IMR-90 (cell line): ENCODE measurements at regions not wholly inside any gene's neighbourhood (a gene's known extent, or its start where the extent isn't known, plus 50 kb on each side); places are given as distances from the start of the nearest gene placed in this dataset.

ENCODE experiments used
- ATAC-seq: fragments of 200-7000 bp; cut with Tn5 transposase; 2 replicates; pipeline ENCODE4 v1.9.1; 2020; ENCODE audit warnings: low read depth, mild to moderate bottlenecking, moderate library complexity
- BruUV-seq: library from RNA; stranded (reverse); fragments of 400-500 nt; replicated peaks from 2 replicates; lab custom pipeline; 2021; lab: Mats Ljungman, UMichigan
- CTCF ChIA-PET: fragments of 300-600 bp; formaldehyde crosslinking; extraction: SDS; loops from one replicate; lab custom pipeline; 2021; ENCODE audit warnings: antibody characterized with exemption; lab: Yijun Ruan, JAX
- POLR2A ChIA-PET: fragments of 300-600 bp; sonication (Branson Sonifier 250); formaldehyde crosslinking; loops from one replicate; lab custom pipeline; 2022; ENCODE audit warnings: antibody characterized with exemption; ENCODE audit not compliant: unreplicated experiment; lab: Charles Lee
- DNase-seq: peaks from one replicate; pipeline ENCODE4 v3.0.0; 2013
- H2AFZ ChIP-seq: replicated peaks from 2 replicates; pipeline ENCODE3; 2013; ENCODE audit warnings: low read length, mild to moderate bottlenecking; ENCODE audit not compliant: poor library complexity
- H2AK5ac ChIP-seq: 2 replicates; pipeline ENCODE4 v1.6.1; 2013; ENCODE audit warnings: low read depth, low read length, inconsistent platforms
- H2AK9ac ChIP-seq: replicated peaks from 2 replicates; pipeline ENCODE3; 2013; ENCODE audit warnings: mild to moderate bottlenecking, low read depth, low read length, moderate library complexity; ENCODE audit not compliant: poor library complexity
- H2BK120ac ChIP-seq: 2 replicates; pipeline ENCODE4 v1.6.1; 2013; ENCODE audit warnings: low read depth, low read length, inconsistent platforms
- H2BK15ac ChIP-seq: 3 replicates; pipeline ENCODE4 v1.6.1; 2013; ENCODE audit warnings: low read depth, low read length, inconsistent platforms
- H2BK20ac ChIP-seq: 2 replicates; pipeline ENCODE4 v1.6.1; 2013; ENCODE audit warnings: low read depth, mild to moderate bottlenecking, inconsistent platforms, low read length, moderate library complexity
- H2BK5ac ChIP-seq: 2 replicates; pipeline ENCODE4 v1.6.1; 2013; ENCODE audit warnings: mild to moderate bottlenecking, low read depth, low read length, inconsistent platforms; ENCODE audit not compliant: poor library complexity, severe bottlenecking
- H3K14ac ChIP-seq: replicated peaks from 2 replicates; pipeline ENCODE4 v1.6.1; 2013; ENCODE audit warnings: low read depth, low read length, inconsistent platforms
- H3K18ac ChIP-seq: 2 replicates; pipeline ENCODE4 v1.6.1; 2013; ENCODE audit warnings: low read depth, low read length, control low read depth
- H3K23ac ChIP-seq: 2 replicates; pipeline ENCODE4 v1.6.1; 2013; ENCODE audit warnings: low read depth, low read length, inconsistent platforms
- H3K27ac ChIP-seq: 2 replicates; pipeline ENCODE4 v1.5.1; 2013; ENCODE audit warnings: mild to moderate bottlenecking, control low read depth, low read length; ENCODE audit not compliant: insufficient read depth
- H3K27me3 ChIP-seq: 2 replicates; pipeline ENCODE4 v1.6.1; 2013; ENCODE audit warnings: low read length; ENCODE audit not compliant: control insufficient read depth, insufficient read depth
- H3K36me3 ChIP-seq: 2 replicates; pipeline ENCODE4 v1.6.1; 2013; ENCODE audit warnings: low read length, mixed read lengths; ENCODE audit not compliant: control insufficient read depth, insufficient read depth
- H3K4ac ChIP-seq: 2 replicates; pipeline ENCODE4 v1.6.1; 2013; ENCODE audit warnings: low read depth, low read length, inconsistent platforms
- H3K4me1 ChIP-seq: 2 replicates; pipeline ENCODE4 v1.6.1; 2013; ENCODE audit warnings: low read length, mixed read lengths; ENCODE audit not compliant: control insufficient read depth, insufficient read depth
- H3K4me2 ChIP-seq: 2 replicates; pipeline ENCODE4 v1.6.1; 2013; ENCODE audit warnings: low read depth, mild to moderate bottlenecking, control low read depth, low read length, moderate library complexity
- H3K4me3 ChIP-seq: 2 replicates; pipeline ENCODE4 v1.5.1; 2013; ENCODE audit warnings: low read depth, mild to moderate bottlenecking, control low read depth, low read length, moderate library complexity; ENCODE audit not compliant: insufficient read depth
- H3K56ac ChIP-seq: 2 replicates; pipeline ENCODE4 v1.6.1; 2013; ENCODE audit warnings: low read length, inconsistent platforms; ENCODE audit not compliant: insufficient read depth; ENCODE audit errors: extremely low read depth
- H3K79me1 ChIP-seq, 2 experiments: 2 replicates each; pipeline ENCODE4 v1.6.1; 2013; ENCODE audit warnings: low read length in 2 of 2, inconsistent platforms in 1 of 2, low read depth in 1 of 2
- H3K9ac ChIP-seq: 2 replicates; pipeline ENCODE4 v1.6.1; 2013; ENCODE audit warnings: low read depth, low read length, control low read depth
- H3K9me1 ChIP-seq: 2 replicates; pipeline ENCODE4 v1.6.1; 2013; ENCODE audit warnings: low read length, inconsistent platforms; ENCODE audit not compliant: insufficient read depth
- H3K9me3 ChIP-seq: 2 replicates; pipeline ENCODE4 v1.6.1; 2013; ENCODE audit warnings: low read length; ENCODE audit not compliant: control insufficient read depth, insufficient read depth
- H4K20me1 ChIP-seq: 2 replicates; pipeline ENCODE4 v1.6.1; 2013; ENCODE audit warnings: low read length, inconsistent platforms; ENCODE audit not compliant: insufficient read depth
- H4K5ac ChIP-seq: 2 replicates; pipeline ENCODE4 v1.6.1; 2013; ENCODE audit warnings: mild to moderate bottlenecking, low read depth, low read length, control low read depth
- H4K8ac ChIP-seq, 2 experiments: 2 replicates each; pipeline ENCODE4 v1.6.1; 2013; ENCODE audit warnings: low read depth in 2 of 2, low read length in 2 of 2, control low read depth in 1 of 2, inconsistent platforms in 1 of 2
- H4K91ac ChIP-seq: 2 replicates; pipeline ENCODE4 v1.6.1; 2013; ENCODE audit warnings: low read depth, low read length, inconsistent platforms; ENCODE audit not compliant: insufficient read depth
- BHLHE40 ChIP-seq: fragments of 150-350 bp; IDR thresholded peaks from 2 replicates; pipeline ENCODE4 v1.6.1; 2016; ENCODE audit warnings: mild to moderate bottlenecking, low read depth, low read length
- CEBPB ChIP-seq: IDR thresholded peaks from 2 replicates; pipeline ENCODE4 v1.6.1; 2012; ENCODE audit warnings: low read depth, low read length, improper control_type of control experiment
- CHD1 ChIP-seq: IDR thresholded peaks from 2 replicates; pipeline ENCODE4 v1.6.1; 2012; ENCODE audit warnings: low read depth, low read length, improper control_type of control experiment
- FOS ChIP-seq: fragments of 150-350 bp; IDR thresholded peaks from 2 replicates; pipeline ENCODE4 v1.6.1; 2016; ENCODE audit warnings: low read depth, low read length
- MAFK ChIP-seq: IDR thresholded peaks from 2 replicates; pipeline ENCODE4 v1.6.1; 2012; ENCODE audit warnings: low read depth, low read length, improper control_type of control experiment
- MAZ ChIP-seq: IDR thresholded peaks from 2 replicates; pipeline ENCODE4 v1.6.1; 2012; ENCODE audit warnings: low read depth, mild to moderate bottlenecking, low read length, improper control_type of control experiment, moderate library complexity, borderline replicate concordance
- MXI1 ChIP-seq: IDR thresholded peaks from 2 replicates; pipeline ENCODE4 v1.6.1; 2012; ENCODE audit warnings: low read depth, mild to moderate bottlenecking, low read length, moderate library complexity, borderline replicate concordance
- NFE2L2 ChIP-seq: fragments of 150-350 bp; IDR thresholded peaks from 2 replicates; pipeline ENCODE4 v1.6.1; 2016; ENCODE audit warnings: low read depth, mild to moderate bottlenecking, low read length
- POLR2A ChIP-seq: IDR thresholded peaks from 2 replicates; pipeline ENCODE4 v1.6.1; 2012; ENCODE audit warnings: mild to moderate bottlenecking, low read depth, low read length
- RAD21 ChIP-seq: IDR thresholded peaks from 2 replicates; pipeline ENCODE4 v1.6.1; 2012; ENCODE audit warnings: low read length, improper control_type of control experiment
- RCOR1 ChIP-seq: IDR thresholded peaks from 2 replicates; pipeline ENCODE4 v1.6.1; 2012; ENCODE audit warnings: mild to moderate bottlenecking, low read length, improper control_type of control experiment; ENCODE audit not compliant: insufficient replicate concordance
- RFX5 ChIP-seq: IDR thresholded peaks from 2 replicates; pipeline ENCODE4 v1.8.0; 2012; ENCODE audit warnings: low read depth, mild to moderate bottlenecking, low read length, moderate library complexity
- SMC3 ChIP-seq: fragments of 150-350 bp; IDR thresholded peaks from 2 replicates; pipeline ENCODE4 v1.6.1; 2016; ENCODE audit warnings: low read depth, mild to moderate bottlenecking, antibody characterized with exemption, low read length, moderate library complexity
- WGBS, 2 experiments: methylation state at CpG; one replicate each; pipeline versions ENCODE4 v1.1.5 to v1.1.7; 2013; ENCODE audit warnings: missing lambda C conversion rate in 2 of 2; ENCODE audit not compliant: insufficient read length in 1 of 2; ENCODE audit errors: extremely low coverage in 2 of 2; 5-methylcytosine and 5-hydroxymethylcytosine counted together
- dilution Hi-C: fragments of 300-500 bp; cut with HindIII; formaldehyde crosslinking; loops from one replicate; pipeline ENCODE4 v1.14.3; 2018; ENCODE audit warnings: low sequenced_read_pairs; ENCODE audit not compliant: unreplicated experiment
- in situ Hi-C: fragments of 300-500 bp; cut with MboI; formaldehyde crosslinking; loops from 3 replicates; pipeline ENCODE4 v1.14.3; 2019; ENCODE audit warnings: low sequenced_read_pairs, inconsistent platforms, mixed read lengths
- intact Hi-C: fragments of 100-400 bp; cut with micrococcal nuclease; formaldehyde crosslinking; loops from 2 replicates; pipeline ENCODE4 v1.10.0; 2022
- TF ChIP-seq, protein P1 (sequence below): fragments of 150-350 bp; IDR thresholded peaks from 2 replicates; pipeline ENCODE4 v1.6.1; 2016; ENCODE audit warnings: low read depth, mild to moderate bottlenecking, low read length, moderate library complexity, borderline replicate concordance
- TF ChIP-seq, protein P2 (sequence below): fragments of 150-350 bp; IDR thresholded peaks from 2 replicates; pipeline ENCODE4 v1.6.1; 2017; ENCODE audit warnings: mild to moderate bottlenecking, antibody characterized with exemption, low read length, low read depth
- TF ChIP-seq, protein P3 (sequence below): conservative IDR thresholded peaks from 2 replicates; pipeline ENCODE4 v1.5.1; 2012; ENCODE audit warnings: mild to moderate bottlenecking, low read depth, low read length, improper control_type of control experiment

DNA sequence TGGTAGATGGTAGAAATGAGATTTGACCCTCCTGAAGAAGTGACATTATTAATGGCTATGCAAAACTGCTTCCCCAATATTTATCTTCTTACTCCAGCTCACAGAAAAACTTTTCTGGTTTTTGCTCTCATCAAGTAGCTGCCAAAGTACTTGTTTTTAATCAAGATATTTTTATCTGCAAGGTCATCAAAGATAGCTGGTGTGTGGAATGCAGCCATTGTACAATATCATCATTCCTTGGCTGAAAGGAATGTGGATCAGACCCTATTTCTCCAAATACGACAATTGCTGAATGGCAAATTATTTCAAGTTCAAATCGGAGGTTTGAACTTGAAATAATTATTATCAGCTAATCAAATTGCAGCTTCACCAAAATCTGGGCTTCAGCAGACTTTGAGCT, 126.9 kb upstream of the SLC7A14 start:
- no TSS peak for BruUV-seq
- no peak overlapping the region for H2AFZ ChIP-seq
- peaks cover 17% of the 10 kb centered on the region for H3K4me1 ChIP-seq
- dilution Hi-C loops: no loop called here
- no peak overlapping the region for H2AK5ac ChIP-seq
- H3K9me1 ChIP-seq: no peaks in the 10 kb centered on the region; the same call in none of the 2 replicates
- peak overlapping the region; percentile 12; the same call in 1 of the 2 replicates for H3K4ac ChIP-seq
- in situ Hi-C loops: loop anchor here (10.0 kb wide), 1 partner anchor 92 kb away; no protein-coding TSS in a partner anchor
- no peak overlapping the region for H3K4me3 ChIP-seq
- H3K27me3 ChIP-seq: no peaks in the 10 kb centered on the region
- ATAC-seq (no peak), DNase-seq (no peak)
- peak overlapping the region; percentile 95 for H2BK5ac ChIP-seq
- peak overlapping the region; percentile 58 for H2BK20ac ChIP-seq
- H4K5ac ChIP-seq: peak overlapping the region; percentile 43; the same call in 1 of the 2 replicates
- no peak overlapping the region for H3K56ac ChIP-seq
- peak overlapping the region; percentile 91 for H2BK120ac ChIP-seq
- peak overlapping the region; percentile 64 to 89; a peak in 3 of 4 replicates for H4K8ac ChIP-seq
- POLR2A ChIA-PET: interaction anchor here (1.2 kb wide), 1 partner anchor 42 kb away, joined by 4 read pairs; no protein-coding TSS in a partner anchor
- no peaks in the 10 kb centered on the region for H3K36me3 ChIP-seq
- H3K23ac ChIP-seq: peak overlapping the region; percentile 32; the same call in 1 of the 2 replicates
- H3K4me2 ChIP-seq: no peak overlapping the region
- intact Hi-C loops: no loop called here
- H3K27ac ChIP-seq: peak overlapping the region; percentile 8; the same call in 1 of the 2 replicates
- peak overlapping the region; percentile 93 for H3K18ac ChIP-seq
- H4K91ac ChIP-seq: no peak overlapping the region
- H2AK9ac ChIP-seq: no peak overlapping the region
- H4K20me1 ChIP-seq: no peaks in the 10 kb centered on the region
- CTCF ChIA-PET: interaction anchor here (1.3 to 2.8 kb wide), 3 partner anchors 90 to 115 kb away, joined by 3 to 25 read pairs (median 5); no protein-coding TSS in a partner anchor
- peak overlapping the region; percentile 10; the same call in 2 of the 3 replicates for H2BK15ac ChIP-seq
- no peaks in the 10 kb centered on the region for H3K79me1 ChIP-seq
- peak overlapping the region; percentile 12; the same call in 1 of the 2 replicates for H3K14ac ChIP-seq
- H3K9ac ChIP-seq: no peak overlapping the region
- TF ChIP-seq MXI1: no peak
- TF ChIP-seq SMC3: no peak
- TF ChIP-seq MAFK: no peak
- TF ChIP-seq, protein P1, sequence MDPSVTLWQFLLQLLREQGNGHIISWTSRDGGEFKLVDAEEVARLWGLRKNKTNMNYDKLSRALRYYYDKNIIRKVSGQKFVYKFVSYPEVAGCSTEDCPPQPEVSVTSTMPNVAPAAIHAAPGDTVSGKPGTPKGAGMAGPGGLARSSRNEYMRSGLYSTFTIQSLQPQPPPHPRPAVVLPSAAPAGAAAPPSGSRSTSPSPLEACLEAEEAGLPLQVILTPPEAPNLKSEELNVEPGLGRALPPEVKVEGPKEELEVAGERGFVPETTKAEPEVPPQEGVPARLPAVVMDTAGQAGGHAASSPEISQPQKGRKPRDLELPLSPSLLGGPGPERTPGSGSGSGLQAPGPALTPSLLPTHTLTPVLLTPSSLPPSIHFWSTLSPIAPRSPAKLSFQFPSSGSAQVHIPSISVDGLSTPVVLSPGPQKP: no peak
- no peak for TF ChIP-seq NFE2L2
- TF ChIP-seq RFX5: no peak
- TF ChIP-seq RCOR1: no peak
- TF ChIP-seq, protein P2, sequence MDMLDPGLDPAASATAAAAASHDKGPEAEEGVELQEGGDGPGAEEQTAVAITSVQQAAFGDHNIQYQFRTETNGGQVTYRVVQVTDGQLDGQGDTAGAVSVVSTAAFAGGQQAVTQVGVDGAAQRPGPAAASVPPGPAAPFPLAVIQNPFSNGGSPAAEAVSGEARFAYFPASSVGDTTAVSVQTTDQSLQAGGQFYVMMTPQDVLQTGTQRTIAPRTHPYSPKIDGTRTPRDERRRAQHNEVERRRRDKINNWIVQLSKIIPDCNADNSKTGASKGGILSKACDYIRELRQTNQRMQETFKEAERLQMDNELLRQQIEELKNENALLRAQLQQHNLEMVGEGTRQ: no peak
- no peak for TF ChIP-seq POLR2A
- no peak for TF ChIP-seq BHLHE40
- no peak for TF ChIP-seq RAD21
- TF ChIP-seq FOS: no peak
- no peak for TF ChIP-seq CEBPB
- TF ChIP-seq MAZ: no peak
- no peak for TF ChIP-seq CHD1
- TF ChIP-seq, protein P3, sequence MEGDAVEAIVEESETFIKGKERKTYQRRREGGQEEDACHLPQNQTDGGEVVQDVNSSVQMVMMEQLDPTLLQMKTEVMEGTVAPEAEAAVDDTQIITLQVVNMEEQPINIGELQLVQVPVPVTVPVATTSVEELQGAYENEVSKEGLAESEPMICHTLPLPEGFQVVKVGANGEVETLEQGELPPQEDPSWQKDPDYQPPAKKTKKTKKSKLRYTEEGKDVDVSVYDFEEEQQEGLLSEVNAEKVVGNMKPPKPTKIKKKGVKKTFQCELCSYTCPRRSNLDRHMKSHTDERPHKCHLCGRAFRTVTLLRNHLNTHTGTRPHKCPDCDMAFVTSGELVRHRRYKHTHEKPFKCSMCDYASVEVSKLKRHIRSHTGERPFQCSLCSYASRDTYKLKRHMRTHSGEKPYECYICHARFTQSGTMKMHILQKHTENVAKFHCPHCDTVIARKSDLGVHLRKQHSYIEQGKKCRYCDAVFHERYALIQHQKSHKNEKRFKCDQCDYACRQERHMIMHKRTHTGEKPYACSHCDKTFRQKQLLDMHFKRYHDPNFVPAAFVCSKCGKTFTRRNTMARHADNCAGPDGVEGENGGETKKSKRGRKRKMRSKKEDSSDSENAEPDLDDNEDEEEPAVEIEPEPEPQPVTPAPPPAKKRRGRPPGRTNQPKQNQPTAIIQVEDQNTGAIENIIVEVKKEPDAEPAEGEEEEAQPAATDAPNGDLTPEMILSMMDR: no peak
- no CpG with 5 or more reads among the region's 2 CpGs for WGBS, 2 experiments
- H3K9me3 ChIP-seq: peaks cover 8% of the 10 kb centered on the region
